H9 (cell line): ENCODE measurements at regions not wholly inside any gene's neighbourhood (a gene's known extent, or its start where the extent isn't known, plus 50 kb on each side); places are given as distances from the start of the nearest gene placed in this dataset.

Source experiments
- DNase-seq: peaks from one replicate; pipeline ENCODE4 v3.0.0-alpha.2; 2017
- H2AFZ ChIP-seq: one replicate; pipeline ENCODE4 v1.6.1; 2013; ENCODE audit warnings: mild to moderate bottlenecking, low read length, control low read depth, moderate library complexity
- H2AK5ac ChIP-seq: 2 replicates; pipeline ENCODE4 v1.6.1; 2013; ENCODE audit warnings: low read length, control low read depth, mixed read lengths; ENCODE audit not compliant: insufficient read length
- H2BK120ac ChIP-seq: one replicate; pipeline ENCODE4 v1.6.1; 2013; ENCODE audit warnings: low read depth, mild to moderate bottlenecking, low read length, control low read depth, inconsistent platforms; ENCODE audit not compliant: poor library complexity, severe bottlenecking
- H2BK12ac ChIP-seq: 2 replicates; pipeline ENCODE4 v1.6.1; 2013; ENCODE audit warnings: low read length, control low read depth, mixed read lengths, low read depth; ENCODE audit not compliant: insufficient read length
- H2BK15ac ChIP-seq: 2 replicates; pipeline ENCODE4 v1.6.1; 2013; ENCODE audit warnings: low read depth, low read length, control low read depth
- H2BK20ac ChIP-seq: one replicate; pipeline ENCODE4 v1.6.1; 2013; ENCODE audit warnings: low read depth, mild to moderate bottlenecking, low read length, control low read depth, inconsistent platforms; ENCODE audit not compliant: poor library complexity, severe bottlenecking
- H2BK5ac ChIP-seq: 2 replicates; pipeline ENCODE4 v1.6.1; 2013; ENCODE audit warnings: low read length, control low read depth, mixed read lengths; ENCODE audit not compliant: insufficient read length
- H3K14ac ChIP-seq: 2 replicates; pipeline ENCODE4 v1.6.1; 2013; ENCODE audit warnings: low read length, control low read depth; ENCODE audit not compliant: insufficient read depth
- H3K18ac ChIP-seq: 2 replicates; pipeline ENCODE4 v1.6.1; 2013; ENCODE audit warnings: low read depth, mild to moderate bottlenecking, mixed read lengths, low read length, control low read depth; ENCODE audit not compliant: insufficient read length
- H3K23ac ChIP-seq: 2 replicates; pipeline ENCODE4 v1.6.1; 2013; ENCODE audit warnings: low read length, control low read depth, mixed read lengths, low read depth; ENCODE audit not compliant: insufficient read length
- H3K23me2 ChIP-seq: 2 replicates; pipeline ENCODE4 v1.6.1; 2013; ENCODE audit warnings: low read depth, mild to moderate bottlenecking, mixed read lengths, low read length, control low read depth; ENCODE audit not compliant: insufficient read length, poor library complexity, severe bottlenecking
- H3K27ac ChIP-seq: 2 replicates; pipeline ENCODE4 v1.5.1; 2013; ENCODE audit warnings: low read length, control low read depth, mixed read lengths, low read depth; ENCODE audit not compliant: insufficient read length
- H3K27me3 ChIP-seq: 2 replicates; pipeline ENCODE4 v1.6.1; 2013; ENCODE audit warnings: low read length, control low read depth, inconsistent platforms; ENCODE audit not compliant: insufficient read depth
- H3K4ac ChIP-seq: 2 replicates; pipeline ENCODE4 v1.6.1; 2013; ENCODE audit warnings: low read depth, mild to moderate bottlenecking, control low read depth, inconsistent platforms, low read length, moderate library complexity
- H3K4me1 ChIP-seq: 2 replicates; pipeline ENCODE4 v1.6.1; 2013; ENCODE audit warnings: low read length, control low read depth, inconsistent platforms; ENCODE audit not compliant: insufficient read depth
- H3K4me2 ChIP-seq: 2 replicates; pipeline ENCODE4 v1.6.1; 2013; ENCODE audit warnings: low read length, control low read depth, mixed read lengths; ENCODE audit not compliant: insufficient read length, insufficient read depth
- H3K56ac ChIP-seq: 2 replicates; pipeline ENCODE4 v1.6.1; 2013; ENCODE audit warnings: low read depth, mild to moderate bottlenecking, mixed read lengths, low read length, control low read depth; ENCODE audit not compliant: insufficient read length
- H3K79me1 ChIP-seq: 2 replicates; pipeline ENCODE4 v1.6.1; 2013; ENCODE audit warnings: low read depth, mild to moderate bottlenecking, moderate library complexity, low read length, control low read depth, inconsistent platforms; ENCODE audit not compliant: insufficient read depth, poor library complexity, severe bottlenecking
- H3K79me2 ChIP-seq: 2 replicates; pipeline ENCODE4 v1.6.1; 2013; ENCODE audit warnings: low read length, control low read depth, inconsistent platforms; ENCODE audit not compliant: insufficient read depth
- H3K9ac ChIP-seq: 2 replicates; pipeline ENCODE4 v1.6.1; 2013; ENCODE audit warnings: low read length, control low read depth, mixed read lengths; ENCODE audit not compliant: insufficient read length; ENCODE audit errors: extremely low read depth
- H3K9me3 ChIP-seq: one replicate; pipeline ENCODE4 v1.6.1; 2013; ENCODE audit warnings: low read depth, low read length, inconsistent platforms; ENCODE audit not compliant: control insufficient read depth
- H3T11ph ChIP-seq: one replicate; pipeline ENCODE4 v1.6.1; 2013; ENCODE audit warnings: mild to moderate bottlenecking, low read length, control low read depth, inconsistent platforms
- H4K20me1 ChIP-seq: one replicate; pipeline ENCODE4 v1.6.1; 2013; ENCODE audit not compliant: control insufficient read depth, insufficient read length, insufficient read depth
- H4K5ac ChIP-seq: 2 replicates; pipeline ENCODE4 v1.6.1; 2013; ENCODE audit warnings: low read depth, mild to moderate bottlenecking, mixed read lengths, low read length, control low read depth; ENCODE audit not compliant: insufficient read length
- H4K8ac ChIP-seq: replicated peaks from 2 replicates; pipeline ENCODE4 v1.6.1; 2013; ENCODE audit warnings: low read length, control low read depth, mixed read lengths, low read depth; ENCODE audit not compliant: insufficient read length
- H4K91ac ChIP-seq: 2 replicates; pipeline ENCODE4 v1.6.1; 2013; ENCODE audit warnings: low read depth, mild to moderate bottlenecking, moderate library complexity, mixed read lengths, low read length, control low read depth; ENCODE audit not compliant: insufficient read length
- H3K27ac Mint-ChIP-seq, 3 experiments: 2 replicates in 2 of 3; 3 replicates in 1 of 3; pipeline ENCODE4 v1.8.0; 2020 to 2021; ENCODE audit warnings: mixed read lengths in 3 of 3, mild to moderate bottlenecking in 1 of 3, moderate library complexity in 1 of 3
- H3K27me3 Mint-ChIP-seq: 2 replicates; pipeline ENCODE4 v1.8.0; 2021; ENCODE audit warnings: low read depth, mild to moderate bottlenecking, moderate library complexity, mixed read lengths
- H3K36me3 Mint-ChIP-seq, 3 experiments: 2 replicates in 2 of 3; 3 replicates in 1 of 3; pipeline ENCODE4 v1.8.0; 2020 to 2021; ENCODE audit warnings: low read depth in 3 of 3, mixed read lengths in 3 of 3; ENCODE audit not compliant: insufficient read depth in 1 of 3
- H3K4me1 Mint-ChIP-seq, 2 experiments: 2 replicates each; pipeline ENCODE4 v1.8.0; 2020; ENCODE audit warnings: mixed read lengths in 2 of 2
- H3K4me3 Mint-ChIP-seq, 2 experiments: 2 replicates in 1 of 2; 3 replicates in 1 of 2; pipeline ENCODE4 v1.8.0; 2020 to 2021; ENCODE audit warnings: mild to moderate bottlenecking in 2 of 2, mixed read lengths in 2 of 2, moderate library complexity in 1 of 2
- H3K9me3 Mint-ChIP-seq, 2 experiments: 2 replicates in 1 of 2; 3 replicates in 1 of 2; pipeline ENCODE4 v1.8.0; 2020; ENCODE audit warnings: mild to moderate bottlenecking in 2 of 2, mixed read lengths in 2 of 2, moderate library complexity in 1 of 2
- CTCF ChIP-seq: fragments of 200-600 bp; sonication (generic); conservative IDR thresholded peaks from 3 replicates; pipeline ENCODE4 v1.8.0; 2021; ENCODE audit warnings: antibody characterized with exemption, mild to moderate bottlenecking
- WGBS: extraction: QIAGEN DNeasy Blood & Tissue Kit; methylation state at CpG from one replicate; pipeline ENCODE4 v1.1.7; 2013; ENCODE audit warnings: missing lambda C conversion rate, low lambda C conversion rate, mixed read lengths; ENCODE audit not compliant: insufficient read length; ENCODE audit errors: extremely low coverage; 5-methylcytosine and 5-hydroxymethylcytosine counted together

DNA sequence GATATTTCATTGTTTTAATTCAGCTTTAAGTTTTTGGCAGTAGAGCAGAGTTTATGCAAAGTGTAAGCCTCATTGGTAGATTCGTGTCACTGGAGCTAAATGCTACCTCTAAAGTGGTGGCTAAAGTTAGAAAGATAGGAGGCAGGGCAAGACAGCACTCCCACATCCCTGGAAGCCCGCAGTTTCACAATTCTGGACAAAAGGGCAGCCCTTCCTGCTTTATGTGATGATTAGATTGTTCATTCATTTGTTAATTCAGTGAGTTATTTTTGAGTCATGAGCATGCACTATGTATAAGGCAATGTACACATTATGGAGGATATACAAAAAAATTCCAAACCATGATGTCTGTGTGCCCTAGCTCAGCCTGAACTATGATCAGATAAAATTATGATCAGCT is 52.1 kb upstream of the EIF3M start:
- no peak overlapping the region for H2BK120ac ChIP-seq
- no peak overlapping the region for H3K4me3 Mint-ChIP-seq
- no peak overlapping the region for H4K5ac ChIP-seq
- no peak overlapping the region for H3K23ac ChIP-seq
- no peak overlapping the region for H4K8ac ChIP-seq
- no peak overlapping the region for H3K4ac ChIP-seq
- no peak overlapping the region for H2AFZ ChIP-seq
- no peaks in the 10 kb centered on the region for H3K9me3 Mint-ChIP-seq
- H2AK5ac ChIP-seq, result no peak overlapping the region
- H3K14ac ChIP-seq, result no peak overlapping the region
- no peak for DNase-seq
- H3K27ac ChIP-seq, result no peak overlapping the region
- H3K27me3 Mint-ChIP-seq, result no peaks in the 10 kb centered on the region
- H3K4me1 ChIP-seq, result no peaks in the 10 kb centered on the region
- no peak overlapping the region for H3K27ac Mint-ChIP-seq
- no peaks in the 10 kb centered on the region for H3K79me1 ChIP-seq
- no peak overlapping the region for H3K56ac ChIP-seq
- no peak overlapping the region for H2BK15ac ChIP-seq
- H3K79me2 ChIP-seq, result no peaks in the 10 kb centered on the region
- no peak overlapping the region for H3K4me2 ChIP-seq
- H3K9ac ChIP-seq, result no peak overlapping the region
- H3K27me3 ChIP-seq, result no peaks in the 10 kb centered on the region
- no peaks in the 10 kb centered on the region for H3K36me3 Mint-ChIP-seq
- WGBS, result no CpG with 5 or more reads among the region's 2 CpGs
- no peak overlapping the region for H2BK20ac ChIP-seq
- no peak overlapping the region for H2BK5ac ChIP-seq
- no peaks in the 10 kb centered on the region for H3K9me3 ChIP-seq
- TF ChIP-seq CTCF, result no peak
- no peaks in the 10 kb centered on the region for H3K4me1 Mint-ChIP-seq
- no peaks in the 10 kb centered on the region for H4K20me1 ChIP-seq
- no peak overlapping the region for H2BK12ac ChIP-seq
- no peaks in the 10 kb centered on the region for H3K23me2 ChIP-seq
- no peak overlapping the region for H3T11ph ChIP-seq
- H4K91ac ChIP-seq, result no peak overlapping the region
- H3K18ac ChIP-seq, result no peak overlapping the region
